Ureter (tissue), 1 donor: ENCODE measurements at regions not wholly inside any gene's neighbourhood (a gene's known extent, or its start where the extent isn't known, plus 50 kb on each side); places are given as distances from the start of the nearest gene placed in this dataset.
"Not testable (repeated sequence)": the region's sequence is repeated elsewhere in the genome, so short reads cannot be mapped to it uniquely, and the experiment has no call there.

ENCODE experiments used
- DNase-seq: peaks from one replicate; pipeline ENCODE4 v3.0.0-alpha.2; 2020; ENCODE audit warnings: low spot score
- donor health status: DM: yes; HTN: yes; CAD: no.

DNA sequence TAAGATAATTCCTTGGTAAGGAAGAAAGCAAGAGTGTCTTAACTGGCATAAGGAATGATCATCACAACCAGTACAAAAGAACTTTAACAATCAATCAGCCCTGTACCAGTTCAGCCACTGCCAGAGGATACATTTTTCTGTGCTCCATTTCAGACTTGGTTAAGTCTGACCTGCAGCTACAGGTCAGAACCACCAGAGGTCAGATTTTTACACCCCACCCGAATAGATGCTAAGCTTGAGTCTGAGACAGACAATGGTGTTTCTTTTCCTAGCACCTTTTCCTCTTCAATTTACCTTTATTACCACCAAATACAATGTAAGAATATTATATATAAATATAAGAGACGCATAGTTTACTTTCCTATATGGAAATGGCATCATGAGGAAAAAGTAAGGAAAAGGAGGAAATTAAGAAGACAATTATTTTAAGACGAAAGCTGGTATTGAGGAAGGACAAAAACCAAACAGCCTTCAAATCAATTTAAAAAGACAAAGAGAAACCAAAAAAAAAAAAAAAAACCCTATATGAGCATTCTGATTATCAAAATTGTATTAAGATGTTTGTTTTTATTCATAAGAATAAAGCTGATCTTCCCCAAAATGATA, 215.3 kb upstream of the TTC29 start:
- DNase-seq: no peak

DNA sequence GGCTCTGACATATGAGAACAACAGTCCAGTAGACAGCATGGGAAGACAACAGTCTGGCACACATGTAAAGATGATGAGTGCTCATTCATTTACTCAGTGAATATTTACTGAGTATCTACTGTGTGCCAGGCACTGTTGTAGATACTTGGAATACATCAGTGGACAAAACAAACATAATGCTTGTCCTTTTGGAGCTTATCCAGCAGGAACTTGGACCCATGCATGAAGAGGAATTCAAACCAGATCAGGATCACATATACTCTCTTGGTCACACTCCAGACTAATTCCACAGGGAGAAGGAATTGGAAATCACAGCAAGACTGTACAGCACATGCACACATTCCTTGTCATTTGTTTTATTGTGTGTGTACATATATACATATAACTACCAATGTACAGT, 217.6 kb upstream of the TTC29 start:
- no peak for DNase-seq

DNA sequence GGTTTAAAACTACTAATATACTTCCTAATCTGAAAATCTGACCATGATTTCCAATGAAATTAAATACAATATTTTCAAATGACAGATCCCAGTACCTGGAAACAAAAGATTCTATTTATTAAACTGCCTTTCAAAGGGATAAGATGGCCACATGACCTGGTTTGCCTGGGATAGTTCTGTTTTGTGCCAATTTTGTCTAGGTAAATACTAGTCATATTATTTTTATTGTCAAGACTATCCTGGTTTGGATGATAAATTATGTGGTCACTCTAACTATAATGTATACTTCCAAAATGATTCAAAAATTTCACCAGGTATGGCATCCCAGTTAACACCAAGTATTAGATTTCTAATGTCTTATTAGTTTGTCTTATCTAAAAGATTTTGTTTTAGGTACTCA, 222.5 kb upstream of the TTC29 start:
- DNase-seq: not testable (repeated sequence)

DNA sequence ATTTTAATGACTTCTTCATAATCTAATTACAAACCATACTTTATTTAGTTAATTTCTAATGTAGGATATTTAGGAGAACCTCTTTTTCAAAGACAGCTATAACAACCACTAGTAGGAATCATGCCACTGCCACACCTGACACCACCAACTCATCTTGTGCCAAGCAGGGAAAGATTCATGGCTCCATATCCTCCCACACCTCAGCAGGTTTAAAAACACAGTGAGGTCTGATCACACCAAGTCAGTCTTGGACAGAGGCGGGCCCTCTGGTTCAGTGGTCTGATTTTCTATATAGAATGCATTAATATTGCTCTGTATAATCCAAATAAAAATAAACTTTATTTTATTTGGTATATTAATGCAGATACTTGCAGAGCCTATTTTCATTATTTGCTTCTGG, 227.7 kb upstream of the TTC29 start:
- no peak for DNase-seq

DNA sequence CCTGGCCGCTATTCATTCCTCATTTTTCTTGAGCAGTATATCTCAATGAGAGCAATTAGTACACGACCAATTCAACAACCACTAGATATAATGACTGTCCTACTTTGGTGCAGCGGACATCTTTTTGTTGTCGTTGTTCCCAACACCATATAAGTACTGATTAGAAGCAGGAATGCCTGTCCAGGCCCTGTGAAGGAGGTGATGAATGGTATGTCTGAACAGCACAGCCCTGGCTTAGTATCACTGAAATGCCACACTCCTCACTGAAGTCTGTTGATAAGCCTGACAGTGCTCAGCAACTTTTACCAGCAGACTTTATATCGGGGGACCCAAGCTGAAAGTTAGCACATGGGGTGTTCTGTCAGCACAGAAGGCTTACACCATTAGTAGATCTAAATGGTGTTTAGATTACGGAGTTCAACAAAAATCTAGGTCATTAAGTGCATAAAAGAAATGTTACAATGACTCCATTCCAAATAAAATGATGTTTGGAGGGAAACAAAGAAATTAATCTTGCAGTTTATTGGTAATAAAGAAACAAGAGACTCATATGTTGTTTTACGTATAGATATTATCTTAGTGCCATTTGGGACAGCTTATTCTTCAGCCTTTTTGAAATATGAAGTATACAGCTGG, 228.3 kb upstream of the TTC29 start:
- no peak for DNase-seq

DNA sequence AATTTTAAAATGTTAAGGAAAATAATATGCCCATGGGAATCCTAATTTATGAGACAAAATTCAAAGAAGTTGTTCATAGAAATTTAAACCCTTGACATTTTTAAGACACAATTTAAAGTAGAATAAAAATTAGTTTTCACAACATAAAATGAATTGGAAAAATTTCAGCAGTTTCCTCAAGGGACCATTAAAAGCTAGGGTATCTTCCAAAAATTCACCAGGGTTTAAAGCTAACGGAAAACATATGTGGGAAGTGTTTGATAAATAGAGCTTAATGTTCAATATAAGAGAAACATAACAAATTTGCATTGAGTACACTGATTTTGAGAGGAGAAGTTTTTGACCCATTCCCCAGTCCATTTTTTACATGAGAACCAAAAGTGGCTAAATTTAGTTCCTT, 228.9 kb upstream of the TTC29 start:
- no peak for DNase-seq

DNA sequence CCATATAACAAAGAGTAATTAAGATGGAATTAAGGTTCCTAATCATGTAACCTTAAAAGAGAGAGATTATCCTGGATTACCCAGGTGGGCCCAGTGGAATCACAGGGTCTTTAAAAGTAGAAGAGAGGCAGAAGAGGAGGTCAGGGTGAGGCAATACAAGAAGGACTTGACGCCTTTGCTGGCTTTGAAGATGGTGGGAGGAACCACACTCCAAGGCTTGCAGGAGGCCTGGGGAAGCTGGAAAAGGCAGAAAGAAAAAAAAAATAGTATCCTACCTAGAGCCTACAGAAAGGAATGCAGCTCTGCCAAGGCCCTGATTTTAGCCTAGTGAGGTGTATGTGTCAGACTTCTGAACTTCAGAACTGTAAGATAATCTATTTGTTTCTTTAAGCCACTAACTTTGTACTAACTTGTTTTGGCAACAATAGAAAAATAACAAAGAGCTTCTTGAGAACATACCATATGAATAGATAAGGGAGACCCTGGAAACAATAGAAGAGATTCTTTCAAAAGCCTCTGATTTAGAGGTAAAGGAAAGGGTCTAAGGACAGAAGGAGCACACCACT, 229.9 kb upstream of the TTC29 start:
- DNase-seq: no peak

DNA sequence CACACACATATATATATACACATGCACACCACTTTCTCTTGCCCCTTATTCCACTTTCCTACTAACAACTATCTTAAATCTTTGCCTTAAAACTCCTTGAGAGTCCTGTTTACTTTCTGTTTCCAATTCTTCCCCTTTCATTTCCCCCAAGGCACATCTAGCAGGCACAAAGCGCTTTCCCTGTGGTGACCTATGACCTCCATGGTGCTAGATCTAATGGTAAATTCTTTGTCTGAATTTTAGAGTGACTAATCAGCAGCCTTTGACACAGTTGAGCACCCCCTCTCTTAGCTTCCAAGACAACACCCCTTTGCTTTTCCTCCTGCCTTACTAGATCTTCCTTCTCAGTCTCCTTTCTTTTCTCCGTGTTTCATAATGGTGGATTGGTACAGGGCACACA, 236.4 kb upstream of the TTC29 start:
- no peak for DNase-seq

DNA sequence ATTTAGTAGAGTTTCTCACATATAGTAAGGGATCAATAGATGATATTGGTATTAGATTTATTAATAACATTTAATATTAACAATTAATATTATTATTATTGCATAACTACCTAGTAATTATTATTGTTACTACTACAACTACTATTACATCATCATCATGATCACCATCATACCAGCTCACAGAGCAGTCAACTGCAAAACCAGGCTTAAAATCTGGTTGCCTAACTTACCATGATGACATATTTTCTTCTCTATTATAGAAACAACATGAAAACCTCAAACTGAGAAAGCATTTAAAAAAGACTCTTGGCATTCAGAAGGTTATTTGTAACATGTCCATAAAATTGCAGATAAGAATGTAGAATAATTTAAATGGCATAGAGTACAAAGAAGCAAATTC, 247.0 kb upstream of the TTC29 start:
- no peak for DNase-seq

DNA sequence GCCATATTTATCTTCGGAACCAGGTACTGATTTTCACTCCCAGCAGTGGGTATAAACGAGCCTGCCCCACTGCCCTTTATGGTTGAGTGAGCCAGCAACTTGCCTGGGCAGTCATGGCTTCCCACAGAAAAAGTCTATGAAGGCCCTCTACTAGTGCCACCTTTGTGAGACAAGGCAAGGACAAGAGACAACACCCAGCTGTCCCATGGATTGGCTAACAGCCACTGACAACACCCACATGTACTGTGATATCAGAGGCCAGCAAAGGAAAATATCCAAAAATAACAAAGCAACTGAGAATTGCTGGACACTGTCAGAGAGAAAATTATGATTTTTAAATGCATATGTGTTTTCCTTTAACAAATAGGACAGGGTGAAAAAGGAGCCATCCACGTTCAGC, 248.4 kb upstream of the TTC29 start:
- no peak for DNase-seq

DNA sequence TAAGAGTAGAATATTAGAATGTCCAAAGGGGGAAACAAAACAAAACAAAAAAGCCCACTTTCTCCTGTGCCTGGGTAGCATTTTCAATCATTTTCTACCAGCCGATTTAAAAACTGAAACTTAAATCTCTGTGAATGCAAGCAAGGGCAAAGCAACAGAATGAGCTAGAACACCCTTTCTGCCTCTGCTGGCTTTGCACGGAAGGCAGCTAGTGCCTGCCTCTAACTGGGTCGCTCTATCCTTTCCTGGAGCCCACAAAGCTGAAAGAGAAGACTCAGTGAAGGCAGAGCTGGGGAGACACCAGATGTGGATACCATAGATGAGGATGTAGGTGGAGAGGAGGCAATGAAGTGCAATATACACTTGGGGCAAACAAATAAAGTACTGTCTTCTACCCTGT, 248.9 kb upstream of the TTC29 start:
- DNase-seq: no peak

DNA sequence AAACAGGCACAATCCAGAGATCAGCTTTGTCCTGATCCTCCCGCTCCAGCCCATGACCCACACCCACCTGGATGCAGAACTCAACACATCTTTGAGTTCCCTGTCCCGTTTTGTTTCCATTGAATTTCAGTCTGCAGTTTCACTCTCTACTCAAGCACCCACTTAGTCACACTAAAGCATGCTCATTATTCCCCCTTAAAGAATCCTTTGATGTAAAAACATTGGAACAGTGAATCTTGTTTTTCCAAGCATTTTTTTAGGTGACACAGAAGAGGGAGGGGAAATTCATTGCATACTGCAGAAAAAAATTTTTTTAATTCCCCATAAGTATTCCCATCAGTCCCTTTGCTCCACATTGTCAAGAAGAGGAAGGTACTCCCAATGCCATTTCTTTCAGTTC, 249.7 kb upstream of the TTC29 start:
- DNase-seq: no peak

DNA sequence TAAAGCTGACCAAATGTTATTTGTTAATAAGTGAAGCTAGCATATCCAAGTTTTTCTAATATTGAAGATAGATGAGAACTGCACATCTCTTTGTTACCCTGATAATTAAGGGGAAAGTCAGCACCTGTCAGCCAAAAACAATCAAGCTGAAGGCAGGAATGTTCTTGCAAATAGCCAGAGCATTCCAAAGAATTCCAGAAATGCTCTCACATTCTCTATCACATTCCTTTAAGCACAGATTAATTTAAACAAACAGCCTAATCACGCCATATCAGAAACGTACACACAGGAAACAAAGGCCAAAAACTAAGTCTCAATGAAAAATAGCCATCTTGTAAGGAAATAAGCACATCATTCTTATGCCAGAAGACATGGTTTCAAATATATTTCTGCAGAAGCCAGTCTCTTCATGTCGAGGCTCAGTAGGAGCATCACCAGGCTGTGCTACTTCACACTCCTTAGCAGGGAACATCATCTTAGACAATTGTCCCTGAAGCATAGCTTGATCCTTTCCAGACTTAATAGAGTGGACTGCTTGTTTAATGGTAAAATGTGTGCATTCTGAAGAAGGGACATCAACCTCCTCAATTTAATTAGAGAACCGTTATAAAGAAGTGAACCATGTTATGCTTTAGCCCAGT, 252.9 kb upstream of the TTC29 start:
- DNase-seq: no peak

DNA sequence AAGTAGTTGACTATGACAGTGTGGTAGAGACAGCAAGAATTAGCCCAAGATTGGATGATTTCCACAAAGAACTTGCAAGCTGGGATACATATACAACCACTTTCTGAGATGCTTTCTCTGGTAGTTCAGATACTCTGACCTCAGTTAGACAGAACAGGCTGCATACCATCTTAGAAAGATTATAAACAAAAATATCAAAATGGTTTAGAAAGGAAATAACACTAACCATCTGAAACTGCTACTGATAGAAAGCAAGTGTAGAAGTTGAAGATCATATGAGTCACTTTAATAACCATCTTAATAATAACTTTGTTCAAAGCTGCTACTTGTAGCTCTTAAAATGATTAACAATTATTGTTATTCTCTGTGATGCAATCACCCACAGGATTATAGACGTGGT, 255.4 kb upstream of the TTC29 start:
- no peak for DNase-seq

DNA sequence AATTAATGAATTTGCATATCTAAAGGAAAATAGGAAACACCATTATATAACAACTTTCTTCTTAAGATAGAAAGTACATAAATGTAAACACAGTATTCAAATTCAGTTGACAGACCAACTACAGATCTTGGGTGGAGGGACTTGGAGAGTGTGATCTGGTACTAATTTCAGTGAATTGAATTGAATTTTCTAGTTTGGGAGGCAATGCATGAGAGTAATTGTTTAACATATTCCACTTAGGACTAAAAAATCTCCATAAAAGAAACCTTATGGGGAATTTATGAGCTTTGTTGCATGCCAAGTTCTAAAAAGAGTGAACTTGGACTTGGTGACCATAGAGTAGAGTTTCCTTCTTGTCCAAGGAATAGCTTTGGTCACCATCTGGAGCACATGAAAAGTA, 261.1 kb upstream of the TTC29 start:
- no peak for DNase-seq

DNA sequence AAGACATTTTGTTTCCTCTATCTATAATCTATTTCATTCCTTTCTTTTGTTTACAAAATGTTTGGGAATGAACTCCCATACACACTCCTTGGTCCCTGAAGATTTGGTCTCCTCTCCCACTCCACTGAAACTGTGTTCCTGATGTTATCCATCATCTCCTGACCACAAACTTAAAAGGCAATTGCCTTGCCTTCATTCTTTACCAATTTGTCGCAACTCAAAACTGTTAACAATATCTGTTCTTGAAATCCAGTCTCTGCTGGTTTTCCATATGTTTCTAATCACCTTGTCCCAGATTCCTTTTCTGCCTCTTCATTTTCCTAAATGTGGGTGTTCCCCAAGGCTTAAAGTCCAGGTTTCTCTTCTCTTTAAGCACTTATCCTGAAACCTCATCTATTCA, 262.2 kb upstream of the TTC29 start:
- DNase-seq: no peak

DNA sequence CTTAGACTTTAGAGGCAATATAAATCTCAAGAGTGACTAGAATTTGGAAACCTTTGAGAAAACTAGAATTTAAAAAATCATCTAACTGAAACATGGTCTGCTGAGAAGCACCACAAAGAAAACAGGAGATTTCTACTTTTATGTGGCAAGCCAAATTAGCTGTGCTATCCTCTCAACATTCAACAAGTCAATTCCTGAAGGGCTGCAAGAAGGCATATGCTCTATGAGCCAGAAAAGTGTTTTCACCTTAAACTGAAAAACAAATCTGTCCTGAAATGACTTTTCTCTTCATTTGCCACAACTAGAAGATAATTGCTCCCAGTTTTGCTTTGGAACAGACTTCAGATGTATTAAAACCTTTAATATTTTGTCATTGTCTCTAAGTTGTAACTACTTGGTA, 263.2 kb upstream of the EDNRA start:
- DNase-seq: no peak

DNA sequence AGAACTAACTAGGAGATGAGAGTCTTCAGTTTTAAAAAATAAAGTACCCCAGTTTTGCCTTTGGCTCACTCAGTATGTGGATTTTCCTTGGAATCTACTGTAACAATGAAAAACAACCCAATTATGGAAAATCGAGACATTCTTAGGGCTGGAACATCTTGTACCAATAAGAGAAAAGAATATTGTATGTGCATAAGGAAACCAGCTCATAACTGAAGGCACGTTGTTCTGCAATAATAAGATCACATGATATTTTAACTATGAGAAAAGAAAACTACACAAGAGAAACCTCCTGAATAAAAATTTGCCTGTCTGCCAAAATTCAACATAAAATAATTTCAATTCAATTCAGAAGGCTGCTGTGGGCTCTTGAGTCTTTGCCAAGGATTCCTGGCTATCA, 261.8 kb upstream of the EDNRA start:
- no peak for DNase-seq

DNA sequence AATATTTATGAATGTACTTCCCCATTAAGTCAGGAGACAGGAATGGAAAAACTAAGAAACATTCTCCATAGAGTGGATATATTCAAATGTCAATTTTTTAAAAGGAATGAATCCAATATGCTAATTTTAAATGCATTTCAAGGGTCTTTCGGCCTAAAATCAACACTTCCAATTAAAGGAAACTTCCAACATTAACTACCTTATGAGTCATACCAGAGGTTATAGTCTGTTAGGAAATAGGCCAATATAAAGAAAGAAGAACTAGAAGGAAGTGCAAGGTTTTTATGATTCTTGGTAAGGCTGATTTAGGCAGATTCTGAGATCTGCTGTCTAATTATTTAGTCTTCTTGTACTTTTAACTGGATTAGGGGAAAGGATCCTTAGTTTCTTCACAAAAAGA, 260.1 kb upstream of the EDNRA start:
- DNase-seq: no peak

DNA sequence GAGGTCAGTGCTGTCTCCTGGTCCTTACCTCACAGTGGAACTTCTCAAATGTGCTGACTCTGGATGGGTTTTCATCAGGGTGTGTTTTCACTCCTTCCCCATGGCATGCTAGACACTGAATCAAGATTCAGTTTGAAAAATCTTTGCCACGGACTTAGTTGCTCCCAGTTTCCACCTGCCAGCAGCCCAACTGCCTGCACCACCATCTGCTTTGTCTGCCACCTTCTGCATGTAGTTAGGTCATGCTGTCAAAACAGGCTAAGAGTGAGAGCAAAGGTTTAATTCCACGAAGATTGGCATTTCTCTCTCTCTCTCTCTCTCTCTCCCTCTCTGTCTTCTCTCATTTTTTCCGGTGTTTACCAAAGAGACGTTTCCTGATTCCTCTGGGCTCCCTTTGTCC, 258.0 kb upstream of the EDNRA start:
- no peak for DNase-seq

DNA sequence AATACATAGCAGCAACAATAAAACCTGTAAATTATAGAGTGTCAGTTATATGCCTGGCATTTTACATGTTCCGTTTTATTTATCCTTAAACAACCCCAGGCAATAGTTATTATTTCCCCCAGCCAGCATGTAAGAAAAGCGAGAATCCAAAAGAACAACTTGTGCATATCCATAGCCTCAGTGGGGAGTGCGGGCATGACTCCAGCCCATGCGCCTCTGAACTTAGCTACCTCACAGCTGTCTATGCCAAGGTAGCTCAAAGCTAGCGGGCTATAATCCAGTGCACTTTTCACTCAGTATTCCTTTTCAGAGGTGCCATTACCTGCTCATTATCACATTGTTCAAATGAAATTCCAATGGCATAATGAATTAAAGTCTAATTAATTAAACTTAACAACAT, 257.3 kb upstream of the EDNRA start:
- DNase-seq: no peak

DNA sequence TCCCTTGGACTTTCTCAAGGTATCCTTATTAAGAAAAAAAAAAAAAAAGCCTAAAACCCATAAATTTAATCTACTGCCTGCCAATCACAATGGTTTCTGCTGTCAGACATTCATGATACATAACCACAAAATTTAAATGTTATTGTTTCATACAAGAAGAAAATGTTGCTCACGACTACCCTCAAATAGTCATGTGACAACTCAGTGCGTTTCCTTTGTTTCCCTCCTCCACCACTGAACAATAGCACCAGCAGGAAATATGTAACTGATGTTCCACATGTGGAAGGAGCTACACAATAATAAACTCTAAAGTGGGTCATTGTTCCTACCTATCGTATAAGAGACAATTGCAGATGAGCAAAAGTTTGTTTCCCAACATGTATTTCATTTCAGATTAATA, 244.1 kb upstream of the EDNRA start:
- DNase-seq: no peak

DNA sequence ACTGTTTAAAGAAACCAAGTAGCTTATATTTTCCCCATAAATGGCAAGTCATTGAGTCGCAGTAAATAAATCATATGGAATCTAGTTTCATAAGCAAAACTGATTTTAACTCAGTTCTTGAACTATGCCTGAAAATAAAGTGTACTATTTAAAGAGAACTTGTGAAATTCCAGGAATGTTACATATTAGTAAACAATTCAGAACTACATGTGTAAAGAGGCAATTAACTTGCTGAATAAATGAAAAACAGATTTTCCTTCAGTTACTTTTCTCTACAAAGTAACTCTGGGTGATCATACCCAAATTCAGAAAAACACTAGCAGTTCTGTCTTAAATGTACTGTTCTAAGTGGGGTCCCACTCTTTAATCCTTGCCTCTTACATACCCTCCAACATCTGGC, 236.1 kb upstream of the EDNRA start:
- no peak for DNase-seq

DNA sequence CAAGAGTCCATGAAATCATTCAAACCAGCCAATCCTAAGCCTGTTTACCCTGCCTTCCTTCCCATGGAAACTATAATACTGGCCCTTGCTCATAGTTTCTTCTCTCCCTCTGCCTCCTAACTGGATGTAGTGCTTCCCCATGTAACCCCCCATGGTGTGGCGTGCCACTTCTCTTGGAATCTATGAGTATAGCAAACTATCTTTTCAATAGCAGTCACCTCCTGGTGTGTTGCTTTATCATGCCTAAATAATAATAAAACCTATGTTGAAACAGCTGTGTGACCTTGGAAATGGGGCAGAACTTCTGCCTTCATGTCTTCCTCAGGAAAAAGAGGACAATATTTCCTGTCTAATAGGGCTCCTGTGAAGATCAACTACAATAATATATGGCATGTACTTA, 234.8 kb upstream of the EDNRA start:
- no peak for DNase-seq
